ENCODE measurements at regions not wholly inside any gene's neighbourhood (a gene's known extent, or its start where the extent isn't known, plus 50 kb on each side); places are given as distances from the start of the nearest gene placed in this dataset.

GRCh38 chr6:95777338-95777737, 200.0 kb downstream of the MANEA start:
- in situ Hi-C loops (cut with HindIII; ENCODE audit: low pct_unique_long_range_greater_than_20kb, low sequenced_read_pairs) (no loop called here), intact Hi-C loops (cut with micrococcal nuclease; ENCODE audit: unreplicated experiment) (no loop called here)
- Histone ChIP-seq H3K4me1 (ENCODE audit: control insufficient read depth, insufficient read depth, low read length) (no peaks in the 10 kb centered on the region), H3K4me3 (ENCODE audit: low read depth in 2 of 2, low read length in 2 of 2) (no peak overlapping the region), H3K9me3 (ENCODE audit: control insufficient read depth, insufficient read depth, low read depth, low read length) (no peaks in the 10 kb centered on the region), H3K27ac (ENCODE audit: low read length) (no peak overlapping the region), H3K36me3 (ENCODE audit: control insufficient read depth, insufficient read depth, low read length) (no peaks in the 10 kb centered on the region), H3K27me3 (ENCODE audit: control insufficient read depth, insufficient read depth, low read length) (no peaks in the 10 kb centered on the region)
- no peak for ATAC-seq
- POLR2A ChIA-PET = no interaction called here
- TF ChIP-seq REST (IDR thresholded peaks at IDR 0.05; ENCODE audit: insufficient read depth in 1 of 2, low read depth in 2 of 2, low read length in 1 of 2) = no peak
- TF ChIP-seq POLR2AphosphoS5 (IDR thresholded peaks at IDR 0.05; ENCODE audit: low read depth, low read length) = no peak
- TF ChIP-seq SIN3A (IDR thresholded peaks at IDR 0.05; ENCODE audit: borderline replicate concordance, insufficient read depth, low read depth, low read length) = no peak
- TF ChIP-seq CTCF (IDR thresholded peaks at IDR 0.05) = no peak
- no peak for TF ChIP-seq TCF7L2 (IDR thresholded peaks at IDR 0.05; ENCODE audit: low read depth, low read length)
- no peak for DNase-seq (ENCODE audit: low read depth, low spot score)
- CTCF ChIA-PET = no interaction called here
- BruUV-seq (replicated peaks) = no TSS peak

- H3K27ac ChIP-seq (ENCODE audit: low read length) = no peak overlapping the region
- H3K27me3 ChIP-seq (ENCODE audit: control insufficient read depth, insufficient read depth, low read length) = no peaks in the 10 kb centered on the region
- no peak overlapping the region for H3K4me3 ChIP-seq (ENCODE audit: low read depth in 2 of 2, low read length in 2 of 2)
- in situ Hi-C loops (cut with HindIII; ENCODE audit: low pct_unique_long_range_greater_than_20kb, low sequenced_read_pairs) = no loop called here
- intact Hi-C loops (cut with micrococcal nuclease; ENCODE audit: unreplicated experiment) = no loop called here
- ChIA-PET CTCF (no interaction called here), POLR2A (no interaction called here)
- no peak for DNase-seq (ENCODE audit: low read depth, low spot score)
- no TSS peak for BruUV-seq (replicated peaks)
- no peak for TF ChIP-seq POLR2AphosphoS5 (IDR thresholded peaks at IDR 0.05; ENCODE audit: low read depth, low read length)
- no peaks in the 10 kb centered on the region for H3K36me3 ChIP-seq (ENCODE audit: control insufficient read depth, insufficient read depth, low read length)
- no peaks in the 10 kb centered on the region for H3K4me1 ChIP-seq (ENCODE audit: control insufficient read depth, insufficient read depth, low read length)
- ATAC-seq = no peak
- no peaks in the 10 kb centered on the region for H3K9me3 ChIP-seq (ENCODE audit: control insufficient read depth, insufficient read depth, low read depth, low read length)
Observed at GRCh38 chr6:95780037-95780436, 202.7 kb downstream of the MANEA start.

GRCh38 chr6:95784019-95784418, 206.7 kb downstream of the MANEA start:
- Histone ChIP-seq H3K27ac (ENCODE audit: low read length) (no peak overlapping the region), H3K27me3 (ENCODE audit: control insufficient read depth, insufficient read depth, low read length) (no peaks in the 10 kb centered on the region), H3K9me3 (ENCODE audit: control insufficient read depth, insufficient read depth, low read depth, low read length) (no peaks in the 10 kb centered on the region), H3K4me1 (ENCODE audit: control insufficient read depth, insufficient read depth, low read length) (no peaks in the 10 kb centered on the region), H3K36me3 (ENCODE audit: control insufficient read depth, insufficient read depth, low read length) (no peaks in the 10 kb centered on the region), H3K4me3 (ENCODE audit: low read depth in 2 of 2, low read length in 2 of 2) (no peak overlapping the region)
- ChIA-PET CTCF (no interaction called here), POLR2A (interaction anchor here (0.7 kb wide), 1 partner anchor 95 kb away, joined by 3 read pairs; no protein-coding TSS in a partner anchor)
- in situ Hi-C loops (cut with HindIII; ENCODE audit: low pct_unique_long_range_greater_than_20kb, low sequenced_read_pairs) = no loop called here
- no peak for TF ChIP-seq POLR2AphosphoS5 (IDR thresholded peaks at IDR 0.05; ENCODE audit: low read depth, low read length)
- TF ChIP-seq REST (IDR thresholded peaks at IDR 0.05; ENCODE audit: insufficient read depth in 1 of 2, low read depth in 2 of 2, low read length in 1 of 2) = no peak
- TF ChIP-seq TCF7L2 (IDR thresholded peaks at IDR 0.05; ENCODE audit: low read depth, low read length) = no peak
- no peak for TF ChIP-seq CTCF (IDR thresholded peaks at IDR 0.05)
- no peak for TF ChIP-seq SIN3A (IDR thresholded peaks at IDR 0.05; ENCODE audit: borderline replicate concordance, insufficient read depth, low read depth, low read length)
- no TSS peak for BruUV-seq (replicated peaks)
- intact Hi-C loops (cut with micrococcal nuclease; ENCODE audit: unreplicated experiment) = no loop called here
- no peak for ATAC-seq
- no peak for DNase-seq (ENCODE audit: low read depth, low spot score)

Data from Panc1 (cell line).